ENCODE measurements at regions not wholly inside any gene's neighbourhood (a gene's known extent, or its start where the extent isn't known, plus 50 kb on each side); places are given as distances from the start of the nearest gene placed in this dataset.

DNA sequence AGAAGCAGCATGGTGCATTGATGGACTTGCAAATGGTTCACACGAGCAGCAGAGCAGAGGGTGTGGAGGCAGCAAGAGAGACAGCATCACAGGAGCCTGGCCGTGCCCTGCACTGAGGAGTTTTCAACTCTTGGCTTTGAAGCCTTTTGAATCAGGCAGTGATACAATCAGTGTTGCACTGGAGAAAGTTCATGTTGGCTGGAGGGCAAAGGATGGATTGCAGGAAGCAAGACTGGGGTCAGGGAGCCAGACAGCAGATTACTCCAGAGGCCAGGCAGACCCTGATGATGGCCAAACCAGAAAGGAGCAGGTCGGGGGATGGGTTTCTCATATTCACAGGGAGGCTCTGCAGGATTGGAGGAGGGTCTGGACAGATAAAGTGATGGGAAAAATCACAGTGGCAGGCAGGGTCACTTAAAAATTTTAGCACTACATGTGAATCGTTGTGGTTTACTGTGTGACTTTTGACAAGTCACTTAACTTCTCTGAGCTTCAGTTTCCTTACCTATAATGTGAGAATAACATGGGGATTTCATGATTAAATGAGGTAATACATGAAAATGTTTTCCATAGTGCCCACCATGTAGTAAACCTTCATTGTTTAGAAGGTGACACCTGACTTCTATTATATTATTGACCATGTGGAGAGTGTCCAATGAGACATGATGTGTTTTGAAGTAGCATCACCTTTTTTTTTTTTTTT is 125.3 kb downstream of the SALL1 start:
- no peak for ATAC-seq
- H3K27me3 Mint-ChIP-seq (ENCODE audit: low read depth), result peaks cover 3% of the 10 kb centered on the region; the same call in 1 of the 2 replicates
- CTCF ChIA-PET, result no interaction called here

More for the DNA sequence above, 125.3 kb downstream of the SALL1 start:
- peaks cover 21% of the 10 kb centered on the region for H3K4me1 Mint-ChIP-seq
- TF ChIP-seq, protein P1, sequence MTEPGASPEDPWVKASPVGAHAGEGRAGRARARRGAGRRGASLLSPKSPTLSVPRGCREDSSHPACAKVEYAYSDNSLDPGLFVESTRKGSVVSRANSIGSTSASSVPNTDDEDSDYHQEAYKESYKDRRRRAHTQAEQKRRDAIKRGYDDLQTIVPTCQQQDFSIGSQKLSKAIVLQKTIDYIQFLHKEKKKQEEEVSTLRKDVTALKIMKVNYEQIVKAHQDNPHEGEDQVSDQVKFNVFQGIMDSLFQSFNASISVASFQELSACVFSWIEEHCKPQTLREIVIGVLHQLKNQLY (CRISPR knock-in tag; IDR thresholded peaks at IDR 0.05), result no peak
- TF ChIP-seq, protein P2, sequence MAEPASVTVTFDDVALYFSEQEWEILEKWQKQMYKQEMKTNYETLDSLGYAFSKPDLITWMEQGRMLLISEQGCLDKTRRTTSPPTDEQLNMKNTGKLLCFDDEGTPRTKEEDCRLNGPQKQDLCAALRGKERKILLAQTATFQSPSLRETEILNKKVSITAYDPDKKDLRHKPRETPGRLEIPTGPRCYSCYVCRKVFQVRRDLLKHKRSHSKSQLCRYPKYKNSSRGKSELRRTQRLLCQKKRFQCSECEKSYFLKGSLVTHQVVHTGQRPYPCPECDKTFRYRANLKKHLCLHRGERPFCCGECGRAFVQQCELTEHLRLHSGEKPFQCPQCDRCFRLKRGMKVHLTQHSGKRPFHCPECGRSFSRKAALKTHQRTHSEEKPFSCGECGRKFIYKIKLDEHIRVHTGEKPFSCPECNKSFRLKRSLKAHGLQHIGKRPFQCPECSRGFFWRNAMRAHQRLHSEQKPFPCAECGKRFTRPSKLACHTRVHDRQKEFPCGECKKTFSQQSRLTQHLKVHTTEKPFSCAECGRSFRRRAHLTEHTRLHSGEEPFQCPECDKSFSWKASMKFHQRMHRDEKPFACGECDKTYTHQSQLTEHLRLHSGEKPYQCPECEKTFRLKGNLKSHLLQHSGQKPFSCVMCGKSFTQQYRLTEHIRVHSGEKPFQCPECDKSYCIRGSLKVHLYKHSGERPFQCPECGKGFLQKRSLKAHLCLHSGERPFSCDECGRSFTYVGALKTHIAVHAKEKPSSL (CRISPR knock-in tag; conservative IDR thresholded peaks at IDR 0.05), result no peak
- TF ChIP-seq TEAD1 (CRISPR knock-in tag; IDR thresholded peaks at IDR 0.05) (no peak), CBFB (CRISPR knock-in tag; IDR thresholded peaks at IDR 0.05; ENCODE audit: low read depth) (no peak), RELA (CRISPR knock-in tag; IDR thresholded peaks at IDR 0.05; ENCODE audit: borderline replicate concordance) (no peak), ZNF219 (CRISPR knock-in tag; IDR thresholded peaks at IDR 0.05; ENCODE audit: borderline replicate concordance) (no peak), MYBL2 (CRISPR knock-in tag; IDR thresholded peaks at IDR 0.05) (no peak)
- TF ChIP-seq, protein P3, sequence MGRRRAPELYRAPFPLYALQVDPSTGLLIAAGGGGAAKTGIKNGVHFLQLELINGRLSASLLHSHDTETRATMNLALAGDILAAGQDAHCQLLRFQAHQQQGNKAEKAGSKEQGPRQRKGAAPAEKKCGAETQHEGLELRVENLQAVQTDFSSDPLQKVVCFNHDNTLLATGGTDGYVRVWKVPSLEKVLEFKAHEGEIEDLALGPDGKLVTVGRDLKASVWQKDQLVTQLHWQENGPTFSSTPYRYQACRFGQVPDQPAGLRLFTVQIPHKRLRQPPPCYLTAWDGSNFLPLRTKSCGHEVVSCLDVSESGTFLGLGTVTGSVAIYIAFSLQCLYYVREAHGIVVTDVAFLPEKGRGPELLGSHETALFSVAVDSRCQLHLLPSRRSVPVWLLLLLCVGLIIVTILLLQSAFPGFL (CRISPR knock-in tag; IDR thresholded peaks at IDR 0.05; ENCODE audit: borderline replicate concordance), result no peak
- TF ChIP-seq, protein P4, sequence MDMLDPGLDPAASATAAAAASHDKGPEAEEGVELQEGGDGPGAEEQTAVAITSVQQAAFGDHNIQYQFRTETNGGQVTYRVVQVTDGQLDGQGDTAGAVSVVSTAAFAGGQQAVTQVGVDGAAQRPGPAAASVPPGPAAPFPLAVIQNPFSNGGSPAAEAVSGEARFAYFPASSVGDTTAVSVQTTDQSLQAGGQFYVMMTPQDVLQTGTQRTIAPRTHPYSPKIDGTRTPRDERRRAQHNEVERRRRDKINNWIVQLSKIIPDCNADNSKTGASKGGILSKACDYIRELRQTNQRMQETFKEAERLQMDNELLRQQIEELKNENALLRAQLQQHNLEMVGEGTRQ (CRISPR knock-in tag; IDR thresholded peaks at IDR 0.05), result no peak
- TF ChIP-seq, protein P5, sequence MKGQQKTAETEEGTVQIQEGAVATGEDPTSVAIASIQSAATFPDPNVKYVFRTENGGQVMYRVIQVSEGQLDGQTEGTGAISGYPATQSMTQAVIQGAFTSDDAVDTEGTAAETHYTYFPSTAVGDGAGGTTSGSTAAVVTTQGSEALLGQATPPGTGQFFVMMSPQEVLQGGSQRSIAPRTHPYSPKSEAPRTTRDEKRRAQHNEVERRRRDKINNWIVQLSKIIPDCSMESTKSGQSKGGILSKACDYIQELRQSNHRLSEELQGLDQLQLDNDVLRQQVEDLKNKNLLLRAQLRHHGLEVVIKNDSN (CRISPR knock-in tag; IDR thresholded peaks at IDR 0.05), result no peak
- TF ChIP-seq, protein P6, sequence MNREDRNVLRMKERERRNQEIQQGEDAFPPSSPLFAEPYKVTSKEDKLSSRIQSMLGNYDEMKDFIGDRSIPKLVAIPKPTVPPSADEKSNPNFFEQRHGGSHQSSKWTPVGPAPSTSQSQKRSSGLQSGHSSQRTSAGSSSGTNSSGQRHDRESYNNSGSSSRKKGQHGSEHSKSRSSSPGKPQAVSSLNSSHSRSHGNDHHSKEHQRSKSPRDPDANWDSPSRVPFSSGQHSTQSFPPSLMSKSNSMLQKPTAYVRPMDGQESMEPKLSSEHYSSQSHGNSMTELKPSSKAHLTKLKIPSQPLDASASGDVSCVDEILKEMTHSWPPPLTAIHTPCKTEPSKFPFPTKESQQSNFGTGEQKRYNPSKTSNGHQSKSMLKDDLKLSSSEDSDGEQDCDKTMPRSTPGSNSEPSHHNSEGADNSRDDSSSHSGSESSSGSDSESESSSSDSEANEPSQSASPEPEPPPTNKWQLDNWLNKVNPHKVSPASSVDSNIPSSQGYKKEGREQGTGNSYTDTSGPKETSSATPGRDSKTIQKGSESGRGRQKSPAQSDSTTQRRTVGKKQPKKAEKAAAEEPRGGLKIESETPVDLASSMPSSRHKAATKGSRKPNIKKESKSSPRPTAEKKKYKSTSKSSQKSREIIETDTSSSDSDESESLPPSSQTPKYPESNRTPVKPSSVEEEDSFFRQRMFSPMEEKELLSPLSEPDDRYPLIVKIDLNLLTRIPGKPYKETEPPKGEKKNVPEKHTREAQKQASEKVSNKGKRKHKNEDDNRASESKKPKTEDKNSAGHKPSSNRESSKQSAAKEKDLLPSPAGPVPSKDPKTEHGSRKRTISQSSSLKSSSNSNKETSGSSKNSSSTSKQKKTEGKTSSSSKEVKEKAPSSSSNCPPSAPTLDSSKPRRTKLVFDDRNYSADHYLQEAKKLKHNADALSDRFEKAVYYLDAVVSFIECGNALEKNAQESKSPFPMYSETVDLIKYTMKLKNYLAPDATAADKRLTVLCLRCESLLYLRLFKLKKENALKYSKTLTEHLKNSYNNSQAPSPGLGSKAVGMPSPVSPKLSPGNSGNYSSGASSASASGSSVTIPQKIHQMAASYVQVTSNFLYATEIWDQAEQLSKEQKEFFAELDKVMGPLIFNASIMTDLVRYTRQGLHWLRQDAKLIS (CRISPR knock-in tag; IDR thresholded peaks at IDR 0.05; ENCODE audit: borderline replicate concordance), result no peak
- TF ChIP-seq, protein P7, sequence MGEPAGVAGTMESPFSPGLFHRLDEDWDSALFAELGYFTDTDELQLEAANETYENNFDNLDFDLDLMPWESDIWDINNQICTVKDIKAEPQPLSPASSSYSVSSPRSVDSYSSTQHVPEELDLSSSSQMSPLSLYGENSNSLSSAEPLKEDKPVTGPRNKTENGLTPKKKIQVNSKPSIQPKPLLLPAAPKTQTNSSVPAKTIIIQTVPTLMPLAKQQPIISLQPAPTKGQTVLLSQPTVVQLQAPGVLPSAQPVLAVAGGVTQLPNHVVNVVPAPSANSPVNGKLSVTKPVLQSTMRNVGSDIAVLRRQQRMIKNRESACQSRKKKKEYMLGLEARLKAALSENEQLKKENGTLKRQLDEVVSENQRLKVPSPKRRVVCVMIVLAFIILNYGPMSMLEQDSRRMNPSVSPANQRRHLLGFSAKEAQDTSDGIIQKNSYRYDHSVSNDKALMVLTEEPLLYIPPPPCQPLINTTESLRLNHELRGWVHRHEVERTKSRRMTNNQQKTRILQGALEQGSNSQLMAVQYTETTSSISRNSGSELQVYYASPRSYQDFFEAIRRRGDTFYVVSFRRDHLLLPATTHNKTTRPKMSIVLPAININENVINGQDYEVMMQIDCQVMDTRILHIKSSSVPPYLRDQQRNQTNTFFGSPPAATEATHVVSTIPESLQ (CRISPR knock-in tag; IDR thresholded peaks at IDR 0.05), result no peak
- TF ChIP-seq, protein P8, sequence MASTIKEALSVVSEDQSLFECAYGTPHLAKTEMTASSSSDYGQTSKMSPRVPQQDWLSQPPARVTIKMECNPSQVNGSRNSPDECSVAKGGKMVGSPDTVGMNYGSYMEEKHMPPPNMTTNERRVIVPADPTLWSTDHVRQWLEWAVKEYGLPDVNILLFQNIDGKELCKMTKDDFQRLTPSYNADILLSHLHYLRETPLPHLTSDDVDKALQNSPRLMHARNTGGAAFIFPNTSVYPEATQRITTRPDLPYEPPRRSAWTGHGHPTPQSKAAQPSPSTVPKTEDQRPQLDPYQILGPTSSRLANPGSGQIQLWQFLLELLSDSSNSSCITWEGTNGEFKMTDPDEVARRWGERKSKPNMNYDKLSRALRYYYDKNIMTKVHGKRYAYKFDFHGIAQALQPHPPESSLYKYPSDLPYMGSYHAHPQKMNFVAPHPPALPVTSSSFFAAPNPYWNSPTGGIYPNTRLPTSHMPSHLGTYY (CRISPR knock-in tag; IDR thresholded peaks at IDR 0.05), result no peak
- no peak for DNase-seq (ENCODE audit: low spot score)
- H3K27ac Mint-ChIP-seq, result no peak overlapping the region
- no peaks in the 10 kb centered on the region; the same call in 1 of the 2 replicates for H3K9me3 Mint-ChIP-seq
- no peaks in the 10 kb centered on the region for H3K36me3 Mint-ChIP-seq
- H3K4me3 Mint-ChIP-seq, result no peak overlapping the region
- POLR2A ChIA-PET, result no interaction called here

Data from WTC11 (cell line).